Neural cell (in vitro differentiated cells): ENCODE measurements at regions not wholly inside any gene's neighbourhood (a gene's known extent, or its start where the extent isn't known, plus 50 kb on each side); places are given as distances from the start of the nearest gene placed in this dataset.
A peak's percentile ranks its signal among the peaks of the same experiment; 100 is the strongest.

ENCODE experiments used
- H2AFZ ChIP-seq: fragments of 200-600, 300-800 bp; sonication (generic), shearing (Covaris generic); 2 replicates; pipeline ENCODE4 v1.6.0; 2014; ENCODE audit warnings: low read depth, mild to moderate bottlenecking, antibody characterized with exemption, low read length, moderate library complexity
- H3F3A ChIP-seq: fragments of 200-600 bp; shearing (Covaris generic); 2 replicates; pipeline ENCODE4 v1.6.1; 2016; ENCODE audit warnings: mild to moderate bottlenecking, moderate library complexity, mixed read lengths, antibody characterized with exemption, low read length; ENCODE audit not compliant: insufficient read depth, poor library complexity, severe bottlenecking
- H3K27ac ChIP-seq: fragments of 200-600, 300-800 bp; sonication (generic), shearing (Covaris generic); 2 replicates; pipeline ENCODE4 v1.5.1; 2014; ENCODE audit warnings: mild to moderate bottlenecking, low read length, moderate library complexity
- H3K27me3 ChIP-seq: fragments of 300-800, 200-600 bp; sonication (generic), shearing (Covaris generic); 2 replicates; pipeline ENCODE4 v1.6.0; 2014; ENCODE audit warnings: mild to moderate bottlenecking, low read depth, low read length, moderate library complexity; ENCODE audit not compliant: insufficient read depth
- H3K36me3 ChIP-seq: fragments of 300-800, 200-600 bp; sonication (generic), shearing (Covaris generic); 2 replicates; pipeline ENCODE4 v1.5.1; 2014; ENCODE audit warnings: mild to moderate bottlenecking, antibody characterized with exemption, low read length, moderate library complexity; ENCODE audit not compliant: insufficient read depth
- H3K4me2 ChIP-seq: fragments of 300-800, 200-600 bp; sonication (generic), shearing (Covaris generic); 2 replicates; pipeline ENCODE4 v1.6.0; 2014; ENCODE audit warnings: mild to moderate bottlenecking, low read length
- H3K4me3 ChIP-seq: fragments of 300-800, 200-600 bp; sonication (generic), shearing (Covaris generic); 2 replicates; pipeline ENCODE4 v1.5.1; 2014; ENCODE audit warnings: mild to moderate bottlenecking, low read length, moderate library complexity
- H3K79me2 ChIP-seq: fragments of 200-600 bp; shearing (Covaris generic); replicated peaks from 2 replicates; pipeline ENCODE4 v1.6.0; 2014; ENCODE audit warnings: mild to moderate bottlenecking, low read length, moderate library complexity; ENCODE audit not compliant: insufficient read depth
- H3K9ac ChIP-seq: fragments of 300-800, 200-600 bp; sonication (generic), shearing (Covaris generic); 2 replicates; pipeline ENCODE4 v1.6.1; 2016; ENCODE audit warnings: mild to moderate bottlenecking, low read length, mixed read lengths
- H3K9me2 ChIP-seq: fragments of 200-600 bp; shearing (Covaris generic); 2 replicates; pipeline ENCODE4 v1.6.1; 2016; ENCODE audit warnings: mild to moderate bottlenecking, low read length, mixed read lengths; ENCODE audit not compliant: insufficient read depth
- H3K9me3 ChIP-seq: fragments of 200-600, 300-800 bp; sonication (generic), shearing (Covaris generic); 2 replicates; pipeline ENCODE4 v1.6.1; 2016; ENCODE audit warnings: mild to moderate bottlenecking, mixed run types, low read length, moderate library complexity, mixed read lengths
- H4K20me1 ChIP-seq: fragments of 200-600 bp; shearing (Covaris generic); 2 replicates; pipeline ENCODE4 v1.6.1; 2016; ENCODE audit warnings: mild to moderate bottlenecking, mixed run types; ENCODE audit not compliant: insufficient read depth
- CTCF ChIP-seq: fragments of 450-650 bp; IDR thresholded peaks from 2 replicates; pipeline ENCODE4 v1.5.1; 2014; ENCODE audit warnings: antibody characterized with exemption, mild to moderate bottlenecking, moderate library complexity; ENCODE audit not compliant: poor library complexity, severe bottlenecking
- EP300 ChIP-seq: fragments of 450-650 bp; conservative IDR thresholded peaks from 2 replicates; pipeline ENCODE4 v1.6.1; 2014; ENCODE audit warnings: antibody characterized with exemption, mild to moderate bottlenecking, moderate library complexity; ENCODE audit not compliant: poor library complexity, severe bottlenecking
- EZH2 ChIP-seq: fragments of 200-600, 300-800 bp; shearing (Covaris generic), sonication (generic); IDR thresholded peaks from 2 replicates; pipeline ENCODE4 v1.6.1; 2014; ENCODE audit warnings: antibody characterized with exemption, low read length, borderline replicate concordance, mild to moderate bottlenecking; ENCODE audit not compliant: insufficient read depth, poor library complexity, severe bottlenecking
- MXI1 ChIP-seq: fragments of 450-650 bp; conservative IDR thresholded peaks from 2 replicates; pipeline ENCODE4 v1.6.1; 2014; ENCODE audit warnings: antibody characterized with exemption, mild to moderate bottlenecking; ENCODE audit not compliant: poor library complexity, severe bottlenecking
- POLR2AphosphoS5 ChIP-seq: IDR thresholded peaks from 2 replicates; pipeline ENCODE4 v1.6.1; 2012
- RAD21 ChIP-seq: fragments of 450-650 bp; conservative IDR thresholded peaks from 2 replicates; pipeline ENCODE4 v1.6.1; 2014; ENCODE audit warnings: antibody characterized with exemption, mild to moderate bottlenecking, moderate library complexity
- REST ChIP-seq: IDR thresholded peaks from 2 replicates; pipeline ENCODE4 v1.6.1; 2012; ENCODE audit warnings: borderline replicate concordance
- SMC3 ChIP-seq: fragments of 450-650 bp; conservative IDR thresholded peaks from 2 replicates; pipeline ENCODE4 v1.6.1; 2014; ENCODE audit warnings: antibody characterized with exemption, mild to moderate bottlenecking, moderate library complexity; ENCODE audit not compliant: poor library complexity
- TAF1 ChIP-seq: IDR thresholded peaks from 2 replicates; pipeline ENCODE4 v1.6.1; 2012; ENCODE audit warnings: low read depth

GRCh38 chr4:35520059-35520458, 724.3 kb downstream of the ARAP2 start:
- Histone ChIP-seq H3K9me2 (no peaks in the 10 kb centered on the region), H3K79me2 (no peaks in the 10 kb centered on the region), H3K9ac (no peak overlapping the region), H2AFZ (no peak overlapping the region), H4K20me1 (no peaks in the 10 kb centered on the region), H3K27me3 (no peaks in the 10 kb centered on the region), H3K4me3 (no peak overlapping the region), H3K36me3 (no peaks in the 10 kb centered on the region), H3F3A (no peaks in the 10 kb centered on the region), H3K9me3 (no peaks in the 10 kb centered on the region), H3K27ac (no peak overlapping the region), H3K4me2 (no peak overlapping the region)
- no peak for TF ChIP-seq EP300
- TF ChIP-seq MXI1, result no peak
- no peak for TF ChIP-seq RAD21
- TF ChIP-seq SMC3, result no peak
- no peak for TF ChIP-seq EZH2
- TF ChIP-seq REST, result no peak
- no peak for TF ChIP-seq POLR2AphosphoS5
- no peak for TF ChIP-seq CTCF
- TF ChIP-seq TAF1, result no peak

- H3K9me3 ChIP-seq, result no peaks in the 10 kb centered on the region
- no peak overlapping the region for H3K9ac ChIP-seq
- no peak overlapping the region for H3K27ac ChIP-seq
- no peak overlapping the region for H3K4me2 ChIP-seq
- TF ChIP-seq TAF1 (no peak), EP300 (peak; percentile 96), POLR2AphosphoS5 (peak; percentile 68)
- no peaks in the 10 kb centered on the region for H3K27me3 ChIP-seq
- H3F3A ChIP-seq, result no peaks in the 10 kb centered on the region
- no peaks in the 10 kb centered on the region for H3K9me2 ChIP-seq
- H4K20me1 ChIP-seq, result no peaks in the 10 kb centered on the region
- H3K36me3 ChIP-seq, result no peaks in the 10 kb centered on the region
- no peak overlapping the region for H3K4me3 ChIP-seq
- no peak overlapping the region for H2AFZ ChIP-seq
- H3K79me2 ChIP-seq, result no peaks in the 10 kb centered on the region
Observed at GRCh38 chr4:35521682-35522081, 722.6 kb downstream of the ARAP2 start.
